ENCODE measurements at regions not wholly inside any gene's neighbourhood (a gene's known extent, or its start where the extent isn't known, plus 50 kb on each side); places are given as distances from the start of the nearest gene placed in this dataset.

- DNase-seq (ENCODE audit: low spot score), result no peak
Observed at GRCh38 chr10:124264271-124264670, 154.5 kb downstream of the OAT start.

GRCh38 chr10:124263726-124264125, 155.0 kb downstream of the OAT start:
- no peak for DNase-seq (ENCODE audit: low spot score)

- DNase-seq (ENCODE audit: low spot score), result no peak
Observed at GRCh38 chr10:124262971-124263370, 155.8 kb downstream of the OAT start.

GRCh38 chr10:124262234-124262865, 156.4 kb downstream of the OAT start:
- no peak for DNase-seq (ENCODE audit: low spot score)

- no peak for DNase-seq (ENCODE audit: low spot score)
Observed at GRCh38 chr10:124259139-124259825, 159.4 kb downstream of the OAT start.

GRCh38 chr10:124257781-124258180, 160.9 kb downstream of the OAT start:
- DNase-seq (ENCODE audit: low spot score), result no peak

- DNase-seq (ENCODE audit: low spot score), result no peak
Observed at GRCh38 chr10:124256151-124256550, 162.6 kb downstream of the OAT start.

- no peak for DNase-seq (ENCODE audit: low spot score)
Observed at GRCh38 chr10:124255556-124255955, 162.2 kb upstream of the CHST15 start.

- no peak for DNase-seq (ENCODE audit: low spot score)
Observed at GRCh38 chr10:124254490-124254889, 161.1 kb upstream of the CHST15 start.

GRCh38 chr10:124253006-124253405, 159.6 kb upstream of the CHST15 start:
- DNase-seq (ENCODE audit: low spot score), result no peak

GRCh38 chr10:124252097-124252715, 158.8 kb upstream of the CHST15 start:
- DNase-seq (ENCODE audit: low spot score), result no peak

GRCh38 chr10:124251317-124252065, 158.1 kb upstream of the CHST15 start:
- no peak for DNase-seq (ENCODE audit: low spot score)

- DNase-seq (ENCODE audit: low spot score), result no peak
Observed at GRCh38 chr10:124250506-124250905, 157.1 kb upstream of the CHST15 start.

- DNase-seq (ENCODE audit: low spot score), result no peak
Observed at GRCh38 chr10:124249812-124250432, 156.5 kb upstream of the CHST15 start.

- no peak for DNase-seq (ENCODE audit: low spot score)
Observed at GRCh38 chr10:124249196-124249595, 155.8 kb upstream of the CHST15 start.

GRCh38 chr10:124248056-124249045, 155.0 kb upstream of the CHST15 start:
- DNase-seq (ENCODE audit: low spot score), result no peak

- DNase-seq (ENCODE audit: low spot score), result no peak
Observed at GRCh38 chr10:124245806-124246440, 152.5 kb upstream of the CHST15 start.

- no peak for DNase-seq (ENCODE audit: low spot score)
Observed at GRCh38 chr10:124245191-124245590, 151.8 kb upstream of the CHST15 start.

GRCh38 chr10:124244256-124244877, 151.0 kb upstream of the CHST15 start:
- DNase-seq (ENCODE audit: low spot score), result no peak

- no peak for DNase-seq (ENCODE audit: low spot score)
Observed at GRCh38 chr10:124243702-124244121, 150.3 kb upstream of the CHST15 start.
